ENCODE measurements at regions not wholly inside any gene's neighbourhood (a gene's known extent, or its start where the extent isn't known, plus 50 kb on each side); places are given as distances from the start of the nearest gene placed in this dataset.
A peak's percentile ranks its signal among the peaks of the same experiment; 100 is the strongest.

GRCh38 chr1:221001167-221001566, 121.9 kb downstream of the HLX start:
- no peak for DNase-seq (ENCODE audit: low spot score)
- peaks cover 5% of the 10 kb centered on the region for H3K9me3 Mint-ChIP-seq (ENCODE audit: low read depth)
- no peak overlapping the region for H3K27ac Mint-ChIP-seq (ENCODE audit: unreplicated experiment)
- H3K36me3 Mint-ChIP-seq (ENCODE audit: low read depth), result no peaks in the 10 kb centered on the region
- no peaks in the 10 kb centered on the region for H3K4me1 Mint-ChIP-seq (ENCODE audit: low read depth)
- H3K27me3 Mint-ChIP-seq (ENCODE audit: low read depth), result peaks cover 4% of the 10 kb centered on the region
- no peak overlapping the region for H3K4me3 Mint-ChIP-seq (ENCODE audit: unreplicated experiment)
- no peak for TF ChIP-seq CTCF (IDR thresholded peaks at IDR 0.05)

- H3K9me3 Mint-ChIP-seq (ENCODE audit: low read depth), result peaks cover 3% of the 10 kb centered on the region
- no peaks in the 10 kb centered on the region for H3K4me1 Mint-ChIP-seq (ENCODE audit: low read depth)
- no peaks in the 10 kb centered on the region for H3K36me3 Mint-ChIP-seq (ENCODE audit: low read depth)
- no peak overlapping the region for H3K27ac Mint-ChIP-seq (ENCODE audit: unreplicated experiment)
- H3K4me3 Mint-ChIP-seq (ENCODE audit: unreplicated experiment), result no peak overlapping the region
- TF ChIP-seq CTCF (IDR thresholded peaks at IDR 0.05), result no peak
- peaks cover 8% of the 10 kb centered on the region for H3K27me3 Mint-ChIP-seq (ENCODE audit: low read depth)
- no peak for DNase-seq (ENCODE audit: low spot score)
These were observed 123.4 kb downstream of the HLX start for GRCh38 chr1:221002601-221003000.

- Mint-ChIP-seq H3K4me3 (ENCODE audit: unreplicated experiment) (no peak overlapping the region), H3K36me3 (ENCODE audit: low read depth) (no peaks in the 10 kb centered on the region), H3K27ac (ENCODE audit: unreplicated experiment) (peak overlapping the region; percentile 35), H3K27me3 (ENCODE audit: low read depth) (peaks cover 20% of the 10 kb centered on the region), H3K4me1 (ENCODE audit: low read depth) (peaks cover 11% of the 10 kb centered on the region), H3K9me3 (ENCODE audit: low read depth) (no peaks in the 10 kb centered on the region)
- DNase-seq (ENCODE audit: low spot score), result no peak
- no peak for TF ChIP-seq CTCF (IDR thresholded peaks at IDR 0.05)
These were observed 131.9 kb downstream of the HLX start for GRCh38 chr1:221011145-221011544.

GRCh38 chr1:221012120-221012519, 132.9 kb downstream of the HLX start:
- Mint-ChIP-seq H3K4me1 (ENCODE audit: low read depth) (peaks cover 11% of the 10 kb centered on the region), H3K4me3 (ENCODE audit: unreplicated experiment) (no peak overlapping the region), H3K36me3 (ENCODE audit: low read depth) (no peaks in the 10 kb centered on the region), H3K9me3 (ENCODE audit: low read depth) (no peaks in the 10 kb centered on the region), H3K27ac (ENCODE audit: unreplicated experiment) (no peak overlapping the region), H3K27me3 (ENCODE audit: low read depth) (peaks cover 17% of the 10 kb centered on the region)
- no peak for TF ChIP-seq CTCF (IDR thresholded peaks at IDR 0.05)
- no peak for DNase-seq (ENCODE audit: low spot score)

GRCh38 chr1:221013691-221014660, 134.7 kb downstream of the HLX start:
- Mint-ChIP-seq H3K9me3 (ENCODE audit: low read depth) (no peaks in the 10 kb centered on the region), H3K36me3 (ENCODE audit: low read depth) (no peaks in the 10 kb centered on the region), H3K27ac (ENCODE audit: unreplicated experiment) (no peak overlapping the region), H3K27me3 (ENCODE audit: low read depth) (peaks cover 11% of the 10 kb centered on the region), H3K4me1 (ENCODE audit: low read depth) (peaks cover 11% of the 10 kb centered on the region), H3K4me3 (ENCODE audit: unreplicated experiment) (no peak overlapping the region)
- no peak for DNase-seq (ENCODE audit: low spot score)
- no peak for TF ChIP-seq CTCF (IDR thresholded peaks at IDR 0.05)
